ENCODE measurements at regions not wholly inside any gene's neighbourhood (a gene's known extent, or its start where the extent isn't known, plus 50 kb on each side); places are given as distances from the start of the nearest gene placed in this dataset.
"Not testable (repeated sequence)": the region's sequence is repeated elsewhere in the genome, so short reads cannot be mapped to it uniquely, and the experiment has no call there.

GRCh38 chr2:13770279-13770678 lies 862.2 kb upstream of the LRATD1 start:
- no peak for FAIRE-seq

DNA sequence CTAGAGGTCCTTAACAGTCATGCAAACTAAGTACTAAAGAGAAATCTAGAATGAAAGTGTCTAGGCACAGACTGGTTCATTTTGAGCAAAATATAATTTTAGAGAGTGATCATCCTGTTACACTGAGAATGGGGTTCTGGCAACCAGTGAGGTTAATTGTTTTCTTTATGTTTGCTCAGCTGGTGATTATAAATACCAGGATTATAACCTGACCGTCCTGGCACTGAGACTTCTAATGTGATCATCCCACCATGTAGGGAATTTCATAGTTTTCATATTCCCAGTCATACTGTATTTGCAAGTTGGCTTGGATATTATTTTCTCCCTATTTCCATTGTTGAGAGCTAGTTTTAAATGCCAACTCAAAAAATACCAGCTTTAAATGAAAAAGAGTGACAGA lies 852.5 kb upstream of the LRATD1 start:
- FAIRE-seq: no peak

- no peak for FAIRE-seq
Observed at GRCh38 chr2:13791019-13791547, 841.4 kb upstream of the LRATD1 start.

DNA sequence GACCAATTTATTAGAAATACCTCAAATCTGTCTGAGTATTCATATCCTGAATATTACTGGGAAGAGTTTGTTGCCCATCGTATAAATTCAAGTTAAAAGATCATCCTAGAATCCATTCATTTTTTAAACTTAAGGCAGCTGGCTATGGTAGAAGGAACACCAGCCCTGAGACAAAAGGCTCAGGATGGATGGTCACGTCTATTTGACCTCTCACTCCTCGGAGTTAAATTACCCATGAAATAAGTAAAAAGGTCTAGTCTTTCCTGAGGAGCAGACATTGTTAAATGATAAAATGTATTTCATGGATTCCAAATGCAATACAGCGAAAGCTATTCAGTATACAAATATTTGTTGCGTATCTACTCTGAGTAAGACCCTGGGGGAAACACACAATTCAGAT lies 826.0 kb upstream of the LRATD1 start:
- no peak for FAIRE-seq

DNA sequence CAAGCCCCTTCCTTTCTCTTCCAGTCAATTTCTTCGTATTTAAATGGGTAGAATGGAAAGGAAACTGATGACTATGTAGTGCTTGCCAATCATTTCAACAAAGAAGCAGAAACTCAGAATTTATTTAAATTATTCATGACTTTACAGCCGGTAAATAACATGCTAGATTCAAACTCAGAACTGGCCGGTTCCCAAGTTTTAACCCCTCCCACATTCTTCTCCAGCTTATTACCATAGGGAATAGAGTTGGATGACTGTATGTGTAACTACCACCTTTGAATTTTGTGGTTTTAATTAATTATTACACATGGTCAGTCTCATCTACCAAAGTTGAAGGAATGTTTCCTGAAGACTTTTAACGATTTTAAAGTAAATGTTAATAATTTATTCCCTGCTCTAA lies 819.3 kb upstream of the LRATD1 start:
- FAIRE-seq: no peak

DNA sequence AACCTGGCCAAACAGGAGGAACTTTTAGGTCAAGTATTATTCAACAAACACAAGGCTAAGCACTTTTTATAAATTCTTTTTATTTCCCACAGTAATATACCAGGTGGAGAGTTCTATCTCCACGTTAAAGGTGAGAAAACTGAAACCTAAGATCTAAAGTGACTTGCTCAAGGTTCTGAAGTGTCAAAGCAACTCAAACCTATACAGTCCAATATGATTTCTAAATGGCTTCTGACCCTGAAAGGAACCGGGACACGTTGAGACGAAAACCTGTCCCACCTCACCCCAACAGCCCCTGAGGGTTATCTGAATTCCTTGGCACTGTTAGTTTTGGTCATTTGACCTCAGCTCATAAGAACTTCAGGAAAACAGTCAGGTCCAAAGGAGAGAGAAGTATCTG lies 814.5 kb upstream of the LRATD1 start:
- no peak for FAIRE-seq

GRCh38 chr2:13819896-13820295 lies 812.6 kb upstream of the LRATD1 start:
- no peak for FAIRE-seq

DNA sequence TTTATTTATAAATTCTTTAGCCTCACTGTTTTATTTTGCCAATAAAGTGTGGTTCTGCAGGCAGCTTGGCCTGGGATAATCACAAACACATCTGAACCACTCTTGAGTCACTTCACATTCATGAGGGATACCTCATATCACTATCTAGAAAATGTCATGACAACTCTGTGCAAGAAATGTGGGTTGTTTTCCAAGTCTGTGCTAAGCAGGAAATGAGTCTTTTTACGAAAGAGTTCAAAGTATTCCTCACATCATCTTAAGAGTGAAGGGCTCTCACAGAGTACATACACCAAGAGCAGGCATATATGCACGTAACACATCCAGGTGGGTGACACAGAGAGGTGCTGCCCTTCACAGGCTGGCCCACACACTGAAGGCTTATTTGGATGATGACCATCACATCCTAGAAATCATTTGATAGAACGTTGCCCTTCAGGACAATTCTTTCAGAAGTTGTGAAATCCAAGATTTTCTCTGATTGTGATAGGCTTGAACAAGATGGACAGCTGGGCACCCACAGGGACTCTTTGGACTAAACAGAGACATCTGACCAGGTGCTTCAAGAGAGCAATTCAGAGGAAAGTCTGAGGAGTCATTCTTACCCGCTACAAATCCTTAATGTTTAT lies 811.1 kb upstream of the LRATD1 start:
- FAIRE-seq: no peak

- no peak for FAIRE-seq
Observed at GRCh38 chr2:13822365-13822764, 810.2 kb upstream of the LRATD1 start.

DNA sequence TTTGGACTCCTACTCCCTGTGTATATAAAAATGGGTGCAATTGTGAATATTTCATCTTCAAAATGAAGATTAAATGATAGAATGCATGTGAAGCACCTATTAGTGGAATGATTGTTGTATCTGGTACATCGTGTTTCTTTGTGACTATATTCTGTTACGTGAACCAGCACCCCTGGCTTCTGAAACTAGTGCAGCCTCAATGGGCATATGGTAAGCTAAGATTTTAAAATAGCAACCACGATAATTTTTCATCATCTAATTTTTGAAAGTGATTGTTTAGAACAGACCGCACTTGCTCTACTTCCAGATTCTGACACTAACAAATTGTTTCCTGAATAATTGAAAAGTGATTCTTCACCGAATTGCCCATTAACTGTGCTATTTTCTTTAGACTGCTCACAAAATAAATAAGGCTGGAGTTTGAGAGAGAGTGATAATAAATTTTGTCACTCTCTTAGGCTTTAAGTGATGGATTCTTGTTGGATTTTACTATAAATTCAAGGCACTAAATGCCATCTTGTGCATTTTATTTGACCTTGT lies 806.1 kb upstream of the LRATD1 start:
- no peak for FAIRE-seq

- FAIRE-seq: no peak
Observed at GRCh38 chr2:13858626-13859025, 773.9 kb upstream of the LRATD1 start.

- not testable (repeated sequence) for FAIRE-seq
Observed at GRCh38 chr2:13868275-13868674, 764.2 kb upstream of the LRATD1 start.

- FAIRE-seq: no peak
Observed at GRCh38 chr2:13876491-13877037, 756.0 kb upstream of the LRATD1 start.

GRCh38 chr2:13877571-13877970 lies 754.9 kb upstream of the LRATD1 start:
- no peak for FAIRE-seq

- no peak for FAIRE-seq
Observed at GRCh38 chr2:13884291-13884976, 748.1 kb upstream of the LRATD1 start.

GRCh38 chr2:13901526-13901925 lies 731.0 kb upstream of the LRATD1 start:
- no peak for FAIRE-seq

DNA sequence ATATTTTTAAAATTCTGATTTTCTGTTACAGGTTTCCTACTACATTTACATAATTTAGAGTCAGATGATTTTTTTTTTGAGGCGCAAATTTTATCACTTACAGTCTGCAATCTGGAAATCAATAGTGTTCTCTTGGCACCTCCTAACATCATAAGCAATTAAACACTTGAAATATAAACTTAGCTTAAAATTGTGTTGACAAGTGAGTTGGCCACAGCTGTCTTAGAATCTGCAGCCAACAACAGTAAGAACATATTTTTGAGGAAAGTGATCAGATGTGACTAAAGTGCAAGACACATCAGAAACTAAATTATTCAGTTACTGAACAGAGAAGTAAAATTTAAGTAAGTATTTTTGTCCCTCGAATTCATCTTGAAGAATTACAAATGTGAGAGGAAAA lies 726.7 kb upstream of the LRATD1 start:
- FAIRE-seq: no peak

DNA sequence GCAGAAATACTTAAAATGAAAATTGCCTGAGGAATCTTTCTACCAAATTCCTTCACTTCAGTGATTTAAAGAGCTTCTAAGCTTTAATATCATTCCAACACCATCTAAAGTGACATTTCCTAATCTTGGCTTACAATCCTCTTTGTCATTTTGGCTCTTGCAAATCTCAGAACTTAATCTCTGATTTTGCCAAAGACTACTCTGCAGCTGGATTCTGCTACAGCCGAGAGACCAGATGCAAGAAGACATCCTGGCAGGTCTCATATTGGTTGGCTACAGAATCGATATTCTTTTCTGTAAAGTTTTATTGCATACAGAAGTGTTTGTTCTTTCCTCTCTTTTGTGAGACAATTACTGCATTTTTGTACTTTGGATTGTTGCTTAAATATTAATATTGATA lies 716.5 kb upstream of the LRATD1 start:
- no peak for FAIRE-seq

GRCh38 chr2:13917958-13918357 lies 714.6 kb upstream of the LRATD1 start:
- no peak for FAIRE-seq

- FAIRE-seq: no peak
Observed at GRCh38 chr2:13919981-13920382, 712.5 kb upstream of the LRATD1 start.

- FAIRE-seq: no peak
Observed at GRCh38 chr2:13921245-13921644, 711.3 kb upstream of the LRATD1 start.

DNA sequence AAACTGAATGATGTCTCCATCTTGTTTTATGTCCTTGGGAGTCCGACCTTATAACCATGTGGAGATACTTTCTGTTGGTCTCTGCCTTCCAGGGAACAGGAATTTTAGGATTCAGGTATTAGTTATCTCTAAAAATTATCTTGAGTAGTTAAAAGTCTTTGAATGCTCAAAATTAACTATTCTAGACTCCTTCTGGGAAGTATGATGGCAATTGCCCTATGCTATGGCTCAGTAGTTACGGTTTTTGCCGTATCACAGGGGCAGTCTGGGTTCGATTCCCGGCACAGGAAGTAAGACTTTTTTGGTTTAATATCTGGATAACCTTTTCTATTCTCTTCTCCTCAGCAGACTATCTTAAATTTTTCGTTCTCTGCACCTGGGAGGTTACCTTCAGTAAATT lies 708.7 kb upstream of the LRATD1 start:
- no peak for FAIRE-seq

DNA sequence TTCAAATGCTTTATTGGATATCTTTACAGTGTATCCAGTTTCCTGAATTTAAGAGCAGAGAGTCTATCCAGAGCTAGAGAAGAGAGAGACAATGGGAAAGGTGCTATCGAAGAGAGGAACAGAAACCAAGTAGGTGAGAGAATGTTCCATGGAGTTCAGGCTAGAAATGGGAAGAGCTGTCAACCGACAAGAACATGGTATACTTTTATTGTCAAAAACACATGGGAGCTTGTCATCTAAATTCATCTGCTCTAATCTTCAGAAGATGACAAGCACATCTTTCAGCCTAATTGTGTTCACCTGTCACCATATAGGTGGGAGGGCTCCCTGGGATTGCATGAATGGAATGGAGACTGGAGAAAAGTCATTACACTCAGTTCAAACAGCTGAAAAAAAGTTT lies 690.4 kb upstream of the LRATD1 start:
- FAIRE-seq: no peak

DNA sequence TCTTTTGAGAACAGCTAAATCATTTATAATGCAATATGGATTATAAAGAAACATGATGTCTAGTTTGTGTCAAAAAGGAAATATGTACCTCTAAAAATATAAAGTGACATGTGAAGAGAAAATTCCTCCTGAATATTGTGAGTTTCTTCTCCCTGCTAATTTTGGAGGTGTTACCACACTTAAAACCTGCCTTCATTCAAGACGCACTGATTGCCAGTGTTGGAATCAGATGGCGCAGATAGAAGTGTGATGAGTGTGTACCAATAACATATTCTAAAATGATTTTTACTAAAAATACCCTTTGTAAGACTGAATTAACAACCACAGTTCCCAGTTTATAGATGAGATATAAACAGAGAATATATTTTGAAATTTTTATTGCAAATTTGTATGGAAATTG lies 681.8 kb upstream of the LRATD1 start:
- no peak for FAIRE-seq

Measured in G401.6 (cell line).